ENCODE measurements at regions not wholly inside any gene's neighbourhood (a gene's known extent, or its start where the extent isn't known, plus 50 kb on each side); places are given as distances from the start of the nearest gene placed in this dataset.

DNA sequence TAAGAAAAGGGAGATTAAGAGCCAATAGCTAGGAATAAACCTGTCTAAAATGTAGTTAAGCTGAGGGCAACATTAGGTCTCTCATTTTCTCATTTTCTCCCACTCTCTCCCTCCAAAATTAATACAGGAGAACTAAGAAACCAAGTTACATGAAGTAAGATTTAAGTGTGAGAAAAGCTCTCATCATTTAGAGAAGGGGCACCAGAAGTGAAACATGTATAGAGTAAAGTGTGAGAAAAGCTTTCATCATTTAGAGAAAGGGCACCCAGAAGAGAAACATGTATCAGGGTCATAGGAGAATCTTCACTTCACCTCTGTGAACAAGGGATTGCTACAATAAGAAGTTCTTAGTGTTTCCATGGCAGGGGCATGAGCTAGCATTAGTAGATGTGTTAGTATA, 132.4 kb upstream of the CNTN1 start (continued):
- TF ChIP-seq GATAD2B (conservative IDR thresholded peaks at IDR 0.05; ENCODE audit: low read depth) (peak; percentile 86), SIX5 (IDR thresholded peaks at IDR 0.05; ENCODE audit: low read depth, low read length, severe bottlenecking) (no peak)
- TF ChIP-seq, protein P1, sequence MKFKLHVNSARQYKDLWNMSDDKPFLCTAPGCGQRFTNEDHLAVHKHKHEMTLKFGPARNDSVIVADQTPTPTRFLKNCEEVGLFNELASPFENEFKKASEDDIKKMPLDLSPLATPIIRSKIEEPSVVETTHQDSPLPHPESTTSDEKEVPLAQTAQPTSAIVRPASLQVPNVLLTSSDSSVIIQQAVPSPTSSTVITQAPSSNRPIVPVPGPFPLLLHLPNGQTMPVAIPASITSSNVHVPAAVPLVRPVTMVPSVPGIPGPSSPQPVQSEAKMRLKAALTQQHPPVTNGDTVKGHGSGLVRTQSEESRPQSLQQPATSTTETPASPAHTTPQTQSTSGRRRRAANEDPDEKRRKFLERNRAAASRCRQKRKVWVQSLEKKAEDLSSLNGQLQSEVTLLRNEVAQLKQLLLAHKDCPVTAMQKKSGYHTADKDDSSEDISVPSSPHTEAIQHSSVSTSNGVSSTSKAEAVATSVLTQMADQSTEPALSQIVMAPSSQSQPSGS (IDR thresholded peaks at IDR 0.05; ENCODE audit: low read length): peak; percentile 94

DNA sequence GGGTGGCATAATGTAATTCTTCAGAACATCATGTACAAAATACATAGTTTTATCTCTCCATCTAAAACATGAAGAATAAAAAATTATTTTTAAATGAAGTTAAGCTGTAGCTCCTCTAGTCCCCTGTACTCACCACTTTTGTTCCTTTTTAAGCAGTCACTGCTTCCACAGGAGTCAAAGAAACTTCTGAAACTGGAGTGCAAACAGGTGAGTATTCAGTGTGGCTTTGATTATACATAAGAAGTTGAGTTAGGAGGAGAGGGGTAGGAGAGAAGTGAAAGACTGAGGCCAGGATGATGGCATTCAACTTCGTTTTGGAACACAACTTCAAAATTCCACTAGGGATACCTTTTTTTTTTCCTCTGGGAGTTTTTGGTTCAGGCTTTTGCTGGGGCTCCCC, 131.4 kb upstream of the CNTN1 start:
- ChIA-PET RAD21 (ENCODE audit: unreplicated experiment) (interaction anchor here (0.7 to 2.6 kb wide), 12 partner anchors 8 to 116 kb away, joined by 3 to 16 read pairs (median 6); no protein-coding TSS in a partner anchor), CTCF (interaction anchor here (0.7 to 1.9 kb wide), 7 partner anchors 8 to 60 kb away, joined by 3 to 8 read pairs (median 4); no protein-coding TSS in a partner anchor), POLR2A (interaction anchor here (1.0 to 2.0 kb wide), 3 partner anchors 13 to 47 kb away, joined by 3 to 7 read pairs (median 3); no protein-coding TSS in a partner anchor), SMC1A (ENCODE audit: uncharacterized antibody, unreplicated experiment) (interaction anchor here (0.8 to 3.3 kb wide), 22 partner anchors 9 to 941 kb away, joined by 3 to 28 read pairs (median 4); partner anchors contain the start of gene ABCD2)
- no peak for DNase-seq (ENCODE audit: low read depth, low spot score)
- peak overlapping the region; percentile 58 for H3K4me2 ChIP-seq (ENCODE audit: control insufficient read depth, insufficient read depth)
- no peaks in the 10 kb centered on the region for H4K20me1 ChIP-seq (ENCODE audit: control insufficient read depth, insufficient read depth)
- H3K79me2 ChIP-seq (ENCODE audit: control insufficient read depth, insufficient read depth, low read length): no peaks in the 10 kb centered on the region
- BruUV-seq (replicated peaks): no TSS peak
- no peaks in the 10 kb centered on the region for H3K27me3 ChIP-seq (replicated peaks in 1 of 2; ENCODE audit: control insufficient read depth in 2 of 2, insufficient read depth in 2 of 2, low read length in 1 of 2)
- ATAC-seq: peak; percentile 66
- in situ Hi-C loops (cut with MboI) (no loop called here), intact Hi-C loops (cut with micrococcal nuclease; ENCODE audit: unreplicated experiment) (no loop called here)
- H3K27ac ChIP-seq (ENCODE audit: control insufficient read depth, insufficient read depth): peak overlapping the region; percentile 83
- WGBS (ENCODE audit: insufficient coverage, insufficient replicate concordance, low lambda C conversion rate, missing lambda C conversion rate): 0% methylated on average over 1 of the region's 1 CpG
- 0 out of 2 replicates have a peak, but pooled peaks have one; percentile 0 for TF ChIP-seq ZNF217 (IDR thresholded peaks at IDR 0.05)
- no peak for TF ChIP-seq BHLHE40 (IDR thresholded peaks at IDR 0.05; ENCODE audit: borderline replicate concordance in 1 of 2, low read depth in 2 of 2, low read length in 1 of 2)
- peak; percentile 17; the same call in 1 of the 2 replicates for TF ChIP-seq IKZF1 (conservative IDR thresholded peaks at IDR 0.05)
- 0 out of 4 replicates have a peak, but pooled peaks of 1 of the 2 experiments have one; percentile 16 for TF ChIP-seq IKZF2 (IDR thresholded peaks at IDR 0.05)
- peak overlapping the region; percentile 6; the same call in 1 of the 2 replicates for H3K4me3 ChIP-seq
- H2AFZ ChIP-seq (ENCODE audit: control insufficient read depth, low read depth, low read length): peak overlapping the region; percentile 56; the same call in 1 of the 2 replicates
- FAIRE-seq: no peak
- no peaks in the 10 kb centered on the region; the same call in 2 of the 3 replicates for H3K9me3 ChIP-seq (replicated peaks; ENCODE audit: control insufficient read depth, insufficient read depth, low read length)
- no peaks in the 10 kb centered on the region for H3K36me3 ChIP-seq (ENCODE audit: control insufficient read depth in 2 of 2, insufficient read depth in 2 of 2, low read length in 1 of 2)
- peaks cover 13% of the 10 kb centered on the region for H3K4me1 ChIP-seq (ENCODE audit: control insufficient read depth, insufficient read depth, low read length)
- H3K9ac ChIP-seq (ENCODE audit: control insufficient read depth, insufficient read depth, low read length): 0 out of 2 replicates have a peak overlapping the region, but pooled peaks have one; percentile 2

Measured in GM12878 (cell line).